Erythroblast (primary cell): ENCODE measurements at regions not wholly inside any gene's neighbourhood (a gene's known extent, or its start where the extent isn't known, plus 50 kb on each side); places are given as distances from the start of the nearest gene placed in this dataset.

ENCODE experiments used
- DNase-seq, 2 experiments: peaks; one replicate each; lab custom pipeline; 2025; lab: John Stamatoyannopoulos, UW
- GATA1 ChIP-seq: IDR thresholded peaks from 2 replicates; pipeline ENCODE4 v1.6.1; 2011; ENCODE audit warnings: low read depth, mild to moderate bottlenecking, control low read depth, low read length, moderate library complexity
- POLR2A ChIP-seq: IDR thresholded peaks from 2 replicates; pipeline ENCODE4 v1.6.1; 2011; ENCODE audit warnings: mild to moderate bottlenecking, low read length

DNA sequence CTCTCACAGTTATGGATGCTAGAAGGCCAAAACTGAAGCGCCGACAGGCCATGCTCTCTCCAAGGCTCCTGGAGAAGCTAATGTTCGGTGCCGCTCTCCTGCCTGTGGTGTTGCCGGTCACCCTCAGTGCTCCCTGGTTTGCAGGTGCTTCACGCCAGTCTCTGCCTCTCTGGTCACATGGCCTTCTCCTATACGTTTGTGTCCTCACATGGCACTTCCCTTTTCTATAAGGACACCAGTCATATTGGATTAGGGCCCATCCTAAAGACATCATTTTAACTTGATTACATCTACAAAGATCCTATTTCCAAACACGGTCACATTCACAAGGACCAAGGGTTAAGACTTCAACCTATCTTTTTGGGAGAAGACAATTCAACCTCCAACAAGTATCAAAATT, 671.3 kb upstream of the ARGLU1 start:
- TF ChIP-seq POLR2A, result no peak
- TF ChIP-seq GATA1, result no peak
- no peak for DNase-seq

DNA sequence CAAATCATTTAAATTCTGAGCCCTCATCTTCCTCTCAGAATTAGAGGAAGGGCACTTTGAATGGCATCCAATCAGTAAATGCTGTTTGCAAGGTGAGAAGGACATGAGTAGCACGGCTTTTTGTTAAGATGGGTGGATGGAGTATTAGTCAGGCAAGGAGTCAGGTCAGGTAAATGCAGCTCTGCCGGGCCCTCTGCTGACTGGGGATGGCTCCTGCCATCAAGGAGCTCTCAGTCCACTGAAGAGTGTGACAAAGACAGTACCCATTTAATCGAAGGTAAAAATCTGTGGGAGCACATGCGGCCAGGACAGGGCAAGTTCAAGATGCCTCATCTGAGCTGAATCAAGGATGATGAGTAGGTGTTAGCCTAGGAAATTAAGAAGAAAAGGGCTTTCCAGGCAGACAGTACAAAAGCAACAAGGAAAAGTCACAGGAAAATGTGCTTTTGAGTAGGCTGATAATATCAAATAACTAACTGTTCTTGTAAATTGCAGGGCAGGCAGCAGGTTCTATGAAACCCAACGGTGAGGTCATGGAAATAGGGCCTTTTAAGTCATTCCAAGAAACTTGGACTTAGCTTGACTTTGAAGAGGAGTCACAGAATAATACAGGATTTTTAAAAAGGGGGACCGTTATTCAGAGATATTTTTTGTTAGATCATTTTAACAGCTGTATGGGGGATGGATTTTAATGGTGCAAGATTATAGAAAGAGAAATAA, 670.5 kb upstream of the ARGLU1 start:
- TF ChIP-seq POLR2A, result no peak
- TF ChIP-seq GATA1, result no peak
- no peak for DNase-seq

DNA sequence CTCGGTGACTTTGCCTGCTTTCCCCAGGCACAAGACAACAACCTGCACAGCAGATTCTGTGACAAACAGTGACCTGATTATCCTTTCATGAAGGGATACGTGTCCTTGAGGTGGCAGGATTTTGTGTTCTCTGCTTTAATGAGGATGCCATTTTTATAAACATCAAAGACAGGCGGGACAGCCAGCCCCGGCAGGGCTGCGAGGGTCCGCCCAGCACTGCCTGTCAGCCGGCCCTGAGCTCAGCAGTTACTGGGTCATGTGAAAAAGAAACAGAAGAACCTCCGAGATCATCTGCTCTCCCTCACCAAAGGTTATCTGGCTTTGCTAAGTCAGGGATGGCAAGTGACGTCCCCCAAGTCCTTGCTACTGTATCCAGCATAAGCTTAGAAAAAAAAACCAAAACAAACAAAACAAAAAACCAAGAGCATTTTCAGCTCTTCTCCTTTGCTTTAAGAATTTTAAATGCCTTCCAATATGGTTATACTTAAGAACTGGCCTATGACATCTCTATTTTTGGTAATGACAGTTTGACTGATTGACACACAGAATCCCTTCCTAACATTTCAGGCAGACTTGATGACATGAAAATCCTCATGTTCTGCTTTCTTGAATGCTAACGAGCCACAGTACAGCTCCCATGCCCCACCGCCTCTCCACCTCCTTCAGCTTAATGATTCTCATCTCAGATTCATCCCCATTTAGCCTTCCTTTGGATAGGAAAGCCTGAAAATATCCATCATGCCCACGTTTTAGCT, 666.6 kb upstream of the ARGLU1 start:
- no peak for TF ChIP-seq POLR2A
- no peak for TF ChIP-seq GATA1
- no peak for DNase-seq

DNA sequence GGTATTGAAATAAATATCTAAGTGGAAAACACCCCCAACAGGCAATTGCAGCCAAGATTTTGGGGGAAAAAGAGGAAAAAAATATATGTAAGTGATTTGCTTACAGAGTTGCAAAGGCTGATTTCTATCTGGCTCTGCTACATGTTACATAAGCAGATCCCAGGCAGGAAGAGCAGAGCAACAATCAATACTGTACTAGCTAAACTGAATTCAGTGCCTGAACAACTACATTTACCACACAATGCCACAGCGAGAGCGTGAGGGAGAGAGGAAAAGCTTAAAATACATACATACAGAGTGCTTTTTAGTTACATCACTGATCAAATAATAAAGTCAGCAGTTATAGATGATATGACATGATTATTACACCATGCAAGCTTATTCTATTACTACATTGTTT, 665.6 kb upstream of the ARGLU1 start:
- DNase-seq, result no peak

DNA sequence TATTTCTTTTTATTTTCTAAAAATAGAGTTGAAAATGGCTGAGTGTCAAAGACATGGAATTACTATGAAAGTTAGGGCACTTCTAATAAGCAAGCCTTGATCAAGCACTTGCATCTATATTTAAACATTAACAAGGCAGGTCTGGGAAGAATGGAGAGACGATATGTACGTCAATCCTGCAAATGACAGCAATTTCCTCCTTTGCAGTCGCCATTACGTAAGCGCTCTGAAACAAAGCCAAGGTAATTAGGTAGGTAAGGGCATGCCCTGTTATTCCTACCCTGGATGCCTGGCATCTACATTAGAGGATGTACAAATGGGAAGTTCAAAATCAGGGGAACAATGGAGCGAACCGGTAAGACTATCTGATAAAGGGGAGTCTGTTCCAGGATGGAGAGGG, 664.0 kb upstream of the ARGLU1 start:
- TF ChIP-seq GATA1 (no peak), POLR2A (no peak)
- no peak for DNase-seq

More for the DNA sequence above, 665.6 kb upstream of the ARGLU1 start:
- TF ChIP-seq GATA1 (no peak), POLR2A (no peak)

DNA sequence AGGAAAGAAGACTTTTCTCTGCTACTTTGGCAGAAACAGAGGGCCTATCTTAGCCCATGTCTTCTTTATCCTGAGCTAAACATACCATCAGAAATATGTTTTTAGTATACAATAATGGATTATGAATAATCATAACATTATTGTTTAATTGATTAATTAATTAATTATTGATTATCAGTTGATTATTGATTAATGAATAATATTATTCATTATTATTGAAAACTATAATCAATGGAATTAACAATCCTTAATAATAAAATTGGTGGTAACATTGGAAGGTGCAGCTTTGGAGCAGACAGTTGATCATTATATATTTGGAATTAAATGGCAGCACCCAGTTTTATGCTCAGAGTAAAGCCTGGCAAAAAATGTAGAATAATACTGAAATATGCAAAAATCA, 655.9 kb upstream of the ARGLU1 start:
- no peak for DNase-seq
- TF ChIP-seq POLR2A (no peak), GATA1 (no peak)

DNA sequence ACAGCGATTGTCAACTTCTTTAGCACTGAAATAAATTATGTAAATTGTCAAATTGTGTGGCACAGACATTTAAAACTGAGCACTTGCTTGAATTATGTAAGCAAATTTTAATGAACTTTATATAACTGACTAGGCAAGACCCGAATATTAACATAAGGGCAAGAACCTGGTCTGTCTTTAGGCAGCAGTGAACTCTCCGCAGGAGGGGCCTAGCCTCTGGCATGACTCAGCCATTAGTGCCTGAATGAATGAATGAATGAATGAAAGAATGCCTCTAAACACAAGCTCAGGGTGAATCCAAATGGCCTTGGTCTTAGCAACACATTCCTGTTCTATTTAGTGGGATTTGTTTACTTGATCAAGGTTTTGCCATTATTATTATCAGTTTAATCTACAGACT, 654.7 kb upstream of the ARGLU1 start:
- DNase-seq, result no peak
- TF ChIP-seq GATA1 (no peak), POLR2A (no peak)

DNA sequence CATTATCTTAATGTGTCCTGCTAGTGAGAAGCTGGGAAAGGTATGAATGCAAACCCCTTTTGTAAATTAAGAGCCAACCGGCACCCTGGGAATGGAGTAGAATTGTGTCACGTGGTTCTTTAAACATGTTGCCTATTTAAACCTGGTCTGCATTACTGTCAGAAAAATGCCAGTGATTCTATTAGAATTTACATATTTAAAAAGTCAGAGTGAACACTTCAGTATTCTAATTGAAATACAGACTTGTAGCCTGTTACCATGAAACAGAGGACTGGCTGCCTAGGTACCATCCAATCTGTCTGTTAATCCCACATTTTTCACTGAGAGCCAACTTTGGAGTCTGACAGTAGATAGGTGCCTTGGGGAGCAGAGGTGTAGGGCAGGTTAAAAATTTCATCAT, 652.3 kb upstream of the ARGLU1 start:
- TF ChIP-seq POLR2A (no peak), GATA1 (no peak)

DNA sequence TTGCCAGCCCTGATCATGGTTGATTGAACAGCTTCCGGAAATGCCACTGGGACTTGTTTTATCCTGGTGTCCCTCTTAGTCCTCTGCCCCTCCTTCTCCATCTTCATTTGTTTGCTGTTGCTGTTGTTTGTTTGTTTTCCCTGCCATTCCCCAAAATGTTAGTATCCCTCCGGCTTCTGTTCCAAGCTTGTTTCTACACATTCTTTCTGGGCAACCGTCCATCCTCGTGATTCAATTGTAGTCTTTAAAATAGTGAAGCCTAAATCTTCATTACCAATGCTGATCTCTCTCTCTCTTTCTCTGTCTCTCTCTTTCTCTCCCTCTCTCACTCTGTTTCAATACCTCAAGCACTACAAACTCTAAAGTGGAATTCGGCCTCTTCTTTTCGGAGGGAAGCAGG, 649.3 kb upstream of the ARGLU1 start:
- no peak for DNase-seq
- TF ChIP-seq GATA1 (no peak), POLR2A (no peak)

More for the DNA sequence above, 652.3 kb upstream of the ARGLU1 start:
- no peak for DNase-seq

DNA sequence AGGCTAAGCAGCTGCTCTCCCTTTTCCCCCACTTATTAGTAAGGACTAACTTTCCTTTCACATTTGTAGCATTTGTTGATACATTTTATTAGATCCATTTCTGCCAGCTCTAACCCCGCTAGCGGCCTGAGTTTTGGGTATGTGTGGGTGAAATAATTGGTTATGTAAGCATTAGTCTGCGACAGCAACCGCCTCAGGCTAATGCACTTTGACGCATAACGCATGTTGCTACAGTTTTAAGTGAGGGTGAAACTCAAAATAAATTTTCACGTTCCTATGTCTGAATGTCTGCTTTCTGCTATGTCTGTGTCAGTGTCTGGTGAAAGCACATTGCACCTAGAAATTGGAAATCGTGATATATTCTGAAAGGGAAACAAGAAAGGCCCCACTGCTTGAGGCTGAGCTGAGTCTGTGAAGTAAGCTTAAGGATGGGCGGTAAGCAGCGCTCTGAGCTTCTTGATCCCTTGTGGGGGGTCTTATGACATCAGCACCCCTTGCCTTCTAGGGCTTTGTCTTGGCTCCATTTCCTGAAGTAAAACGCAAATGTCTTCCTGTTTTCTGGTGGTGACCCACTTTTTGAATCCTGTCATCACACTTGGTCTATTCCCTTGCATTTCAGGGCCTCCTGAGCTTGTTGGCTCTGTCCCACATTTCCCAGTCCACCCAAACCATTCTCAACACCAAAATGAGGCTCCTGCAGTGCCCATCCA, 648.3 kb upstream of the ARGLU1 start:
- TF ChIP-seq GATA1 (no peak), POLR2A (no peak)
- DNase-seq, result no peak

DNA sequence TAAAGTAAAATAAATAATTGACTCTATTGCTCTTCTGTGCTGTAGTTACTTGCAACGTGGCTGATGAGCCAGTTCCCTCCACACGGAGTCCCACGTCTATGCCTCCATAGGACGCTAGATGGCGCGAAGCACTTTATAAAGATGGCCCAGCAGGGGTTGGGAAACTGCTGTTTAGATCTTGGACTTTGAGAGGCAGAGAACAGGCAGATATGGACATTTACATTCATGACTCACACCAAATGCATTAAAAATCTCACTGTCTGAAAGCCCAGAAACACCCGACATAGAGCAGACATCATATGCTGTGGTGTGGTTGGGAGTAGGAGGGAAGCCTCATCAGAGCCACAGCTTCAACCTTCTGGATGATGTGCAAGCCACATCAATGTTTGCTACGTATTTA, 643.1 kb upstream of the ARGLU1 start:
- TF ChIP-seq POLR2A, result no peak
- TF ChIP-seq GATA1, result no peak
- DNase-seq, result peak; percentile 33 to 66

DNA sequence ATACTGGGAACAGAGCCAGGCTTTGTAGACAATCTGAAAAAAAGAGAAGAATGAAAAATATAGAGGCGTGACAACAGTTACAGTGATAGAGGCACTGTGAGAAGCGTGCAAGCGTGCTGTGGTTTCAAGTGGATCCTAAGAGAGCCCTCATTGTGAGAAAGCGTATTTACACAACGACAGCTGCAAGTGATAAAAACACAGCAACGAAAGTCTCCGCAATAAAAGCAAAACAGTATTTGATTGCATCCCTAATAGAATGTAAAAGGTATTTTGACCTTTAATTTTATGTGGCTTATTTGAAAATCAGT, 642.7 kb upstream of the ARGLU1 start:
- no peak for DNase-seq
- TF ChIP-seq GATA1, result no peak
- no peak for TF ChIP-seq POLR2A

DNA sequence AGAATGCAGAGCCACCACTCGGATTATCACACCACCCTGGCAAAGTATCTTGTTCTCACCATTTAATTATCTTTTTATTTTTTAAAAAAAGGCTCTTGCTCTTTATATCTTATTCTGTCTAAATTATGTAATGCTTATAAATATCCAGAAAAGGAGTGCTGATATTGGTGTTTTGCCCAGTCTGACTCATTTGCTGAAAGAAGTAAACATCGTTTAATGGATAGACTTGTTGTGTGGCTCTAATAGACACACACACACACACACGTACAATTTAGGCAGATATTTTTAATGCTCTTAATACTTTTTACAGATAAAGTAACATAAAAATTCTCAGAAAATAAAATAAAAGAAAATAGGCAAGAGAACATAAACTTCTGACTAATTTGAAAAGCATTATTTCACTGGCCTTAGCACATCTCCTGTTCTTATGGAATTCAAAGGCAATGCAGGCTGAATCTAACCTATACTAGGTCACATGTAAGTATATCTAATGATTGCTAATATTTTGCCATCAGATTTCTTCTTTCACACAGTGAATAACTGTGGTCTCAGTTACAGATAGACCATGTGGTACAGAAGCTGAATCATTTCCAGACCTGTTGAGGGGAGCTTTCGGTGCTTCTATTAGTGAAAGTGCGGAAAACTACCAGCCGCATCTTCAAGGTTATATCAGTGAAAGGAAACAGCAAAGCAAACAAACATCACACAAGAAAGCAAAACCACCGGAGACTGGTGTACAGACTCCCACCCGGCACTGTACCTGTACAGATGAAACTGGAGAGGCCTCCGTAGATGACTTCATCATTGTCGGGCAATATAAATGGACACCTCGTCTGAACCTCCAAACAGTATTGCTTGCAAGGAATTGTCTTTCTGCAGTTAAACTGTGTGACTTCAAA, 642.1 kb upstream of the ARGLU1 start:
- no peak for DNase-seq
- no peak for TF ChIP-seq POLR2A
- no peak for TF ChIP-seq GATA1

DNA sequence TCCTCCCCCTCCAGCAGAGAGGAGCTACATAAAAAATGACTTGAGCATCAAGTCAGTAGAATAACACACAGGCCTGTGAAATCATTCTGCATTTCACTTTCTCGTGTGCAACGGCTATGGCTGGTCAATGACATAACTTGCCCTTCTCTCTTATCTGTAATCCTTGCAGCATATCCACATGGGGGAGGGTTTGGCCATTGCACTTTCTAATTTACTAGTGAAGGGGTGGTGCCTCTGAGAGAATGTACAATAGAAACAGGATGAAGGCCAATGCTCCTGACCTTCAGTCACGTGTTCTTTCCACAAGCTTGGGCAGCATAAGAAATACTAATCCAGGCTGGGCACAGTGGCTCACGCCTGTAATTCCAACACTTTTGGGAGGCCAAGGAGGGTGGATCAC, 641.0 kb upstream of the ARGLU1 start:
- TF ChIP-seq POLR2A (no peak), GATA1 (no peak)
- DNase-seq, result no peak
